ENCODE measurements at regions not wholly inside any gene's neighbourhood (a gene's known extent, or its start where the extent isn't known, plus 50 kb on each side); places are given as distances from the start of the nearest gene placed in this dataset.

DNA sequence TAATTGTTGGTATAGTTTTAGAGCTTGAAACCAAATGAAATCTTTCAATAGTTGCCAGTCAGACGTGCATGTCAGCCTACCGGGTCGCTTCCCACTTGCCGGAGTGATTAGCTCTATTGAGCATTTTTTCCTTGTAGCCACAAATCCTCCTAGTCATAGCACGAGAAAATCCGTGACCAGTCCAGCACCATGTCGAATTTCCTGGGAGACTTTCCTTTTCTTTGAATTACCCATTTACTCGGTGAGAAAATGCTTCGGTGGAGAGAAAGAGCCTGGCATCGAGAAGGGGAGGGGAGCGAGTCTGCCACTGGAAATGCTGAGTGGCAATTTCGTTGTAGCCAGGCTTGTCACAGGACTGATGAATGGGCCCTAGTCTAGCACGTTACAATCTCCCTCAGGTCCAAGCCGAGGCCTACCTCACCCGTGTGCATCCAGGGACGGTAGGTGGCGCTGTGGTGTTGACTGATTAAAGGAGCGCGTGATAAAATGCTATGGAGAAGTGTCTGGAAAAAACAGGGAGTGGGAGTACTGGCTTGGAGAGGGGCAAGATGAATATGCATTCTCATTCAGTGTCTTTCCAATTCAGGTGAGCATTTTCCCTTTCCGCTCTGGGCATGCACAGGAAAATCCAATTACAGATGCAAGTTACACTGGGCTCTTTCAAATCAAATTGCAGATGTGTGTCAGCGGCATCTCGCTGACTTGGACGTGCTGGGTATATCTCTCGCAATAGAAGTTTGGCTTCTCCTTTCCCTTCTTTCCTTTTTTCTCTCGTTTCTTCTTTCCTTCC is 238.8 kb downstream of the EDEM1 start:
- TF ChIP-seq CTCF (conservative IDR thresholded peaks at IDR 0.05; ENCODE audit: low read depth, low read length) = peak; percentile 76
- peak; percentile 53 for DNase-seq (ENCODE audit: low read depth)
- H3K4me3 ChIP-seq (ENCODE audit: low read depth, low read length) = no peak overlapping the region

GRCh38 chr3:5427021-5427420 is 239.5 kb downstream of the EDEM1 start:
- no peak overlapping the region for H3K4me3 ChIP-seq (ENCODE audit: low read depth, low read length)
- DNase-seq (ENCODE audit: low read depth) = no peak
- TF ChIP-seq CTCF (conservative IDR thresholded peaks at IDR 0.05; ENCODE audit: low read depth, low read length) = no peak

GRCh38 chr3:5427938-5428337 is 240.4 kb downstream of the EDEM1 start:
- no peak for TF ChIP-seq CTCF (conservative IDR thresholded peaks at IDR 0.05; ENCODE audit: low read depth, low read length)
- no peak for DNase-seq (ENCODE audit: low read depth)

DNA sequence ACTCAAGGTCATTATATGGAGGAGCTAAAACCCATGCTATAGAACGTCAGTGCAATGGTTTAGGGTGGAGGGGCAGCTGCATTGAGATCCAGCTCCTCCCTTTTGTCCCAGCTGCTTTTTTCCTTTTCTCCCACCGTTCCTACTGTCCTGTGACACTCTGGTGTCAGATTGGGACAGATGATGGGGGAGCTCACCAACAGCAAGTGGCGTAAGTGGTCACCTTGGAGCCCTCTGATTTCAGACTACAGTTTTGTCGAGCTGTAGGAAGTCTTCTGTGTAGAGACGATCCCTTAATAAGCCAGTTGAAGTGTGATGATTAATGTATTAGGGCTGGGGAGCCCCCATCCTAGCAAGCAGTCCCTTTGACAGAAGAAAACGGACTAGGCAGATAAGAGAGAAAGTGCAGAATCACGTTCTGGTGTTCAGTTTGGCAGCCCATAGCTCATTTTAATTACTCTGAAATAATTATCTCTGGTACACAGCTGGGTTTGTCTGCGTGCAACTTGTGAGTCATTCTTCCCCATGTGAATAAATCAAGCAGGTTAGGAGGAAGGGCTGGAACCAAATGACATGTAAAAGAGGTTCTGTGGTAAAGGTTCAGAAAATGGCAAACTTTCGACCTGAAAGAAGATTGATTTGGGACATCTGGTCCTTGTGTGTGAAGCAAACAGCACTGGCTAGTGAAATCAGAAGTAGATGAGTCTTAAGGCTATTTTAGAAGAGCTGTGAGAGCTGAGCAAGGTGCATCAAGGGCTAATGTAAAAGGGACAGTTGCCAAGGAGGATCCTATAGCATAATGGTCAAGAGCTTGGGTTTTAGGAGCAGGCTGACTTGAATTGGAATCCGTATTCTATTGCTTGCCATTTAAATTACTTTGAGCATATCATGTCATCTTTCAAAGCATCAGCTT is 241.4 kb downstream of the EDEM1 start:
- TF ChIP-seq CTCF (conservative IDR thresholded peaks at IDR 0.05; ENCODE audit: low read depth, low read length) = no peak
- DNase-seq (ENCODE audit: low read depth) = no peak
- no peak overlapping the region for H3K4me3 ChIP-seq (ENCODE audit: low read depth, low read length)

More at GRCh38 chr3:5427938-5428337, 240.4 kb downstream of the EDEM1 start:
- H3K4me3 ChIP-seq (ENCODE audit: low read depth, low read length) = no peak overlapping the region

- no peak overlapping the region for H3K4me3 ChIP-seq (ENCODE audit: low read depth, low read length)
Observed at GRCh38 chr3:5429517-5429890, 242.0 kb downstream of the EDEM1 start.

DNA sequence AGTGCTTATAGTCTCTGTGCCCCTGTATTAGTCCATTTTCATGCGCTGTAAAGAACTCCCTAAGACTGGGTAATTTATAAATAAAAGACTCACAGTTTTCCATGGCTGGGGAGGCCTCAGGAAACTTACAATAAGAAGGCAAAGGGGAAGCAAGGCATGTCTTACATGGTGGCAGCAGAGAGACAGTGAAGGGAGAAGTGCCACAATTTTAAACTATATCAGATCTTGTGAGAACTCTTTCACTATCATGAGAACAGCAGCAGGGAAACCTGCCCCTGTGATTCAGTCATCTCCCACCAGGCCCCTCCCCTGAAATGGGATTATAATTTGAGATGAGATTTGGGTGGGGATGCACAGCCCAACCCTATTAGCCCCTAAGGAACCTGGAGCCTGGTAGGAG is 243.2 kb downstream of the EDEM1 start:
- H3K4me3 ChIP-seq (ENCODE audit: low read depth, low read length) = no peak overlapping the region
- no peak for DNase-seq (ENCODE audit: low read depth)
- no peak for TF ChIP-seq CTCF (conservative IDR thresholded peaks at IDR 0.05; ENCODE audit: low read depth, low read length)

More at GRCh38 chr3:5429517-5429890, 242.0 kb downstream of the EDEM1 start:
- DNase-seq (ENCODE audit: low read depth) = no peak
- no peak for TF ChIP-seq CTCF (conservative IDR thresholded peaks at IDR 0.05; ENCODE audit: low read depth, low read length)
